ENCODE measurements at regions not wholly inside any gene's neighbourhood (a gene's known extent, or its start where the extent isn't known, plus 50 kb on each side); places are given as distances from the start of the nearest gene placed in this dataset.

- H3K9ac ChIP-seq (ENCODE audit: insufficient read depth, low read depth, low read length), result no peak overlapping the region
- H3K4me3 ChIP-seq (replicated peaks in 1 of 3; ENCODE audit: insufficient read depth in 1 of 3, low read depth in 2 of 3, low read length in 3 of 3), result no peak overlapping the region
- in situ Hi-C loops (cut with HindIII; ENCODE audit: extremely low pct_ligation_motif_present, low pct_unique_long_range_greater_than_20kb), result no loop called here
- no peaks in the 10 kb centered on the region for H3K79me2 ChIP-seq (ENCODE audit: insufficient read depth, low read length)
- no peaks in the 10 kb centered on the region for H3K9me3 ChIP-seq (ENCODE audit: low read length)
- no peak for DNase-seq (ENCODE audit: low spot score)
- ChIA-PET POLR2A (no interaction called here), CTCF (ENCODE audit: low intra/inter-chr PET ratio, low total read pairs) (no interaction called here)
- H3K27me3 ChIP-seq (ENCODE audit: control insufficient read depth in 1 of 2, insufficient read depth in 2 of 2, low read length in 2 of 2), result no peaks in the 10 kb centered on the region
- H3K36me3 ChIP-seq (replicated peaks in 1 of 2; ENCODE audit: control insufficient read depth in 1 of 2, insufficient read depth in 2 of 2, low read length in 2 of 2), result no peaks in the 10 kb centered on the region
- peaks cover 11% of the 10 kb centered on the region for H3K4me1 ChIP-seq (ENCODE audit: insufficient read depth, low read length)
- BruUV-seq (replicated peaks), result no TSS peak
- no peak overlapping the region for H2AFZ ChIP-seq (ENCODE audit: low read length)
- peak; percentile 53; the same call in 2 of the 3 replicates for ATAC-seq
- H3K4me2 ChIP-seq (ENCODE audit: low read depth, low read length), result no peak overlapping the region
- H3K27ac ChIP-seq (ENCODE audit: extremely low read length, insufficient read depth, low read length), result no peak overlapping the region
- no peak for FAIRE-seq
- no peaks in the 10 kb centered on the region for H4K20me1 ChIP-seq (ENCODE audit: insufficient read depth, low read length)
- TF ChIP-seq, protein P1, sequence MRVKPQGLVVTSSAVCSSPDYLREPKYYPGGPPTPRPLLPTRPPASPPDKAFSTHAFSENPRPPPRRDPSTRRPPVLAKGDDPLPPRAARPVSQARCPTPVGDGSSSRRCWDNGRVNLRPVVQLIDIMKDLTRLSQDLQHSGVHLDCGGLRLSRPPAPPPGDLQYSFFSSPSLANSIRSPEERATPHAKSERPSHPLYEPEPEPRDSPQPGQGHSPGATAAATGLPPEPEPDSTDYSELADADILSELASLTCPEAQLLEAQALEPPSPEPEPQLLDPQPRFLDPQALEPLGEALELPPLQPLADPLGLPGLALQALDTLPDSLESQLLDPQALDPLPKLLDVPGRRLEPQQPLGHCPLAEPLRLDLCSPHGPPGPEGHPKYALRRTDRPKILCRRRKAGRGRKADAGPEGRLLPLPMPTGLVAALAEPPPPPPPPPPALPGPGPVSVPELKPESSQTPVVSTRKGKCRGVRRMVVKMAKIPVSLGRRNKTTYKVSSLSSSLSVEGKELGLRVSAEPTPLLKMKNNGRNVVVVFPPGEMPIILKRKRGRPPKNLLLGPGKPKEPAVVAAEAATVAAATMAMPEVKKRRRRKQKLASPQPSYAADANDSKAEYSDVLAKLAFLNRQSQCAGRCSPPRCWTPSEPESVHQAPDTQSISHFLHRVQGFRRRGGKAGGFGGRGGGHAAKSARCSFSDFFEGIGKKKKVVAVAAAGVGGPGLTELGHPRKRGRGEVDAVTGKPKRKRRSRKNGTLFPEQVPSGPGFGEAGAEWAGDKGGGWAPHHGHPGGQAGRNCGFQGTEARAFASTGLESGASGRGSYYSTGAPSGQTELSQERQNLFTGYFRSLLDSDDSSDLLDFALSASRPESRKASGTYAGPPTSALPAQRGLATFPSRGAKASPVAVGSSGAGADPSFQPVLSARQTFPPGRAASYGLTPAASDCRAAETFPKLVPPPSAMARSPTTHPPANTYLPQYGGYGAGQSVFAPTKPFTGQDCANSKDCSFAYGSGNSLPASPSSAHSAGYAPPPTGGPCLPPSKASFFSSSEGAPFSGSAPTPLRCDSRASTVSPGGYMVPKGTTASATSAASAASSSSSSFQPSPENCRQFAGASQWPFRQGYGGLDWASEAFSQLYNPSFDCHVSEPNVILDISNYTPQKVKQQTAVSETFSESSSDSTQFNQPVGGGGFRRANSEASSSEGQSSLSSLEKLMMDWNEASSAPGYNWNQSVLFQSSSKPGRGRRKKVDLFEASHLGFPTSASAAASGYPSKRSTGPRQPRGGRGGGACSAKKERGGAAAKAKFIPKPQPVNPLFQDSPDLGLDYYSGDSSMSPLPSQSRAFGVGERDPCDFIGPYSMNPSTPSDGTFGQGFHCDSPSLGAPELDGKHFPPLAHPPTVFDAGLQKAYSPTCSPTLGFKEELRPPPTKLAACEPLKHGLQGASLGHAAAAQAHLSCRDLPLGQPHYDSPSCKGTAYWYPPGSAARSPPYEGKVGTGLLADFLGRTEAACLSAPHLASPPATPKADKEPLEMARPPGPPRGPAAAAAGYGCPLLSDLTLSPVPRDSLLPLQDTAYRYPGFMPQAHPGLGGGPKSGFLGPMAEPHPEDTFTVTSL (CRISPR knock-in tag; IDR thresholded peaks at IDR 0.05; ENCODE audit: borderline replicate concordance), result no peak
- no peak for TF ChIP-seq ZNF33B (CRISPR knock-in tag; IDR thresholded peaks at IDR 0.05)
- TF ChIP-seq, protein P2, sequence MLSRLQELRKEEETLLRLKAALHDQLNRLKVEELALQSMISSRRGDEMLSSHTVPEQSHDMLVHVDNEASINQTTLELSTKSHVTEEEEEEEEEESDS (CRISPR knock-in tag; IDR thresholded peaks at IDR 0.05; ENCODE audit: borderline replicate concordance), result no peak
- no peak for TF ChIP-seq PBX2 (CRISPR knock-in tag; IDR thresholded peaks at IDR 0.05)
- TF ChIP-seq ZFP82 (CRISPR knock-in tag; IDR thresholded peaks at IDR 0.05; ENCODE audit: borderline replicate concordance), result no peak
- TF ChIP-seq MIER3 (CRISPR knock-in tag; IDR thresholded peaks at IDR 0.05; ENCODE audit: borderline replicate concordance), result no peak
- TF ChIP-seq, protein P3, sequence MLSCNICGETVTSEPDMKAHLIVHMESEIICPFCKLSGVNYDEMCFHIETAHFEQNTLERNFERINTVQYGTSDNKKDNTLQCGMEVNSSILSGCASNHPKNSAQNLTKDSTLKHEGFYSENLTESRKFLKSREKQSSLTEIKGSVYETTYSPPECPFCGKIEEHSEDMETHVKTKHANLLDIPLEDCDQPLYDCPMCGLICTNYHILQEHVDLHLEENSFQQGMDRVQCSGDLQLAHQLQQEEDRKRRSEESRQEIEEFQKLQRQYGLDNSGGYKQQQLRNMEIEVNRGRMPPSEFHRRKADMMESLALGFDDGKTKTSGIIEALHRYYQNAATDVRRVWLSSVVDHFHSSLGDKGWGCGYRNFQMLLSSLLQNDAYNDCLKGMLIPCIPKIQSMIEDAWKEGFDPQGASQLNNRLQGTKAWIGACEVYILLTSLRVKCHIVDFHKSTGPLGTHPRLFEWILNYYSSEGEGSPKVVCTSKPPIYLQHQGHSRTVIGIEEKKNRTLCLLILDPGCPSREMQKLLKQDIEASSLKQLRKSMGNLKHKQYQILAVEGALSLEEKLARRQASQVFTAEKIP (CRISPR knock-in tag; IDR thresholded peaks at IDR 0.05; ENCODE audit: borderline replicate concordance), result no peak
- no peak for TF ChIP-seq CHD4 (IDR thresholded peaks at IDR 0.05; ENCODE audit: borderline replicate concordance, low read length)
- TF ChIP-seq WIZ (CRISPR knock-in tag; IDR thresholded peaks at IDR 0.05), result no peak
- TF ChIP-seq TEAD2 (CRISPR knock-in tag; IDR thresholded peaks at IDR 0.05), result no peak
- no peak for TF ChIP-seq SIX1 (CRISPR knock-in tag; IDR thresholded peaks at IDR 0.05; ENCODE audit: borderline replicate concordance)
- no peak for TF ChIP-seq SATB2 (CRISPR knock-in tag; IDR thresholded peaks at IDR 0.05)
- intact Hi-C loops (cut with micrococcal nuclease; ENCODE audit: unreplicated experiment), result no loop called here
- WGBS (ENCODE audit: low lambda C conversion rate), result 53% methylated on average over 2 of the region's 2 CpGs
Measured at GRCh38 chr13:99752373-99752772, 219.2 kb downstream of the ZIC5 start.
